GM18499 (cell line): ENCODE measurements at regions not wholly inside any gene's neighbourhood (a gene's known extent, or its start where the extent isn't known, plus 50 kb on each side); places are given as distances from the start of the nearest gene placed in this dataset.
"Not testable (repeated sequence)": the region's sequence is repeated elsewhere in the genome, so short reads cannot be mapped to it uniquely, and the experiment has no call there.

Experiments
- ATAC-seq: cut with Tn5 transposase; IDR thresholded peaks from one replicate; pipeline ENCODE4 v1.9.1; 2021; ENCODE audit warnings: moderate number of reproducible peaks; ENCODE audit not compliant: insufficient read depth, unreplicated experiment

DNA sequence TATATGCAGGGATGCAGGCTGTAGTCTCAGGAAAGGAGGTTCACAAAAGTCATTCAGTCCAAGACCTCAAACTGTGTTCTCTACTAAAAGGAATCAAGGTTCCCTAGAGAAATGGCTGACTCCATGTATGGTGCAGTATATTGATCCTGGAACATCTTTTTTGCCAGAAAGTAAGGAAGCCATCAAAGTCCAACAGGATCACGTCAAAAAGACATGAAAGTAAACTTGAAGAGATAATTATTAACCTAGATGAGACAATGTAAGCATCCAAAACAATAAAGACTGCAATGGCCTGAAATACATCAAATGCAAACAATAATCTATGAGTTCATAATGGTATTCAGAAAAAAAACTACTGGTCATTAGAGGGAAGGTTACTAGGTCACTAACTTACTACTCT lies 115.6 kb upstream of the FABP2 start:
- not testable (repeated sequence) for ATAC-seq

DNA sequence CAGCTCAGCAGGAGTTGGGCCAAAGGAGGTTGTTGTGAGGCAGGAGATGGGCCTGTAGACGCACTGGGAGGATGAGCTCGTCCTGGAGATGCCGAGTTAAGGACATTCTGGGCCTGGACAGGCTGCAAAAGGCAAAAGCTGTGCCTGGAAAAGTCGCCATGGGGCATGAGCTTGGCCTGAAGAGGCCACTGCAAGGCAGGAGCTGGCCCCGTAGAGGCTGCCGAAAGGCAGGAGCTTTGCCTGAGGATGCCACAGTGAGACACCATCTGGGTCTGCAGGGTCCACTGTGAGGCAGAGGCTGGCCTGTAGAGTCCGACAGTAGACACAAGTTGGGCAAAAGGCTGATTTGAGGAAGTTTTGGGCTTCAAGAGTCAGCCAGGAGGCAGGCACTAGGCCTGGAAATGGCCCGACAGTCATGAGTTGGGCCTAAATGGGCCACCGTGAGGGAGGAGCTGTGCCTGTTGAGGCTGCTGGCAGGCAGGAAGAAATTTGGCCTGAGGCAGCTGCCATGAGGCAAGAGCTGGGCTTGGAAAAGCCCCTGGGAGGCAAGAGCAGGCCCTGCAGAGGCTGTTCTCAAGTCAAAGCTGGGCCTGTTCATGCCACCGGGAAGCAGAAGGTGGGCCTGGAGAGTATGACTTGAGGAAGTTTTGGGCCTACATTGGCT lies 86.8 kb upstream of the FABP2 start:
- not testable (repeated sequence) for ATAC-seq

GRCh38 chr4:119406721-119407460 lies 85.0 kb upstream of the FABP2 start:
- not testable (repeated sequence) for ATAC-seq

GRCh38 chr4:119406041-119406440 lies 84.1 kb upstream of the FABP2 start:
- not testable (repeated sequence) for ATAC-seq

DNA sequence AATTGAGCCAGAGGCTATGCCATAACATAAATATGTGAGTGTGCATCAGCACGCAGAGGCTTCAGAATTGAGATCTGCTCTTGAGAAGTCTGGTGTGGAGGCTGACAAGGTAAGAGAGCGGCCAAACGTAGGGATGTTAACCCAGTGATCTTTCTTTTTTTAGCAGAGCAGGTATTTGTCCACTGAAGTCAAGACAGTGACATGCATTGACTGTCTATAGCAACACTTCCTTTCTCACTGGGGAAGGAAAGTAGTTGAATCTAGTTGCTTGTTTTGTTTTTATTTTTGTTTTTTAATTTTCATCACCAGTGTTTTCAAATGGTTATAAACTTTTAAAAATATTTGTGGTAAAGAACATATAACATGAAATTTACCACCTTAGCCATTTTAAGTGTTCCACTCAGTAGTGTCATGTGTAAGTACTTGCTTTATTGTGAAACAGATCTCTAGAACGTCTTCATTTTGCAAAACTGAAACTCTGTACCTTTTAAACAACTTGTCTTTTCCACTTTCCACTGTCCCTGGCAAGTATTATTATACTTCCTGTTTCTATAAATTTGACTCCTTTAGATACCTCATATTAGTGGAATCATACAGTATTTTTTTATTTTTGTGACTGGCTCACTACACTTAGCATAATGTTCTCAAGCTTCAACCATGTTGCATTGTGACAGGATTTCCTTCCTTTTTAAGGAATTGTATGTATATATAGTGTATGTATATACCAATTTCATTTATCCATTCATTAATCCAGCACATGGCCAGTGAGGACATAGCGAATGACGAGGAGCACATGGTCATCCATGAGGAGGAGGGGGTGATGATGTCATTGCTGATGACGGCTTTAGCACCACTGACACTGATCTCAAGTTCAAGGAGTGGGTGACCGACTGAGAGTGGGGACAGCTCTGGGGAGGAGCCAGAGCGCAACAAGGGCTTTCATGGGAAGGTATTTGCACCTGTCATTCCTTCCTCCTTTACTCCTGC lies 80.7 kb upstream of the FABP2 start:
- ATAC-seq = peak; percentile 68

DNA sequence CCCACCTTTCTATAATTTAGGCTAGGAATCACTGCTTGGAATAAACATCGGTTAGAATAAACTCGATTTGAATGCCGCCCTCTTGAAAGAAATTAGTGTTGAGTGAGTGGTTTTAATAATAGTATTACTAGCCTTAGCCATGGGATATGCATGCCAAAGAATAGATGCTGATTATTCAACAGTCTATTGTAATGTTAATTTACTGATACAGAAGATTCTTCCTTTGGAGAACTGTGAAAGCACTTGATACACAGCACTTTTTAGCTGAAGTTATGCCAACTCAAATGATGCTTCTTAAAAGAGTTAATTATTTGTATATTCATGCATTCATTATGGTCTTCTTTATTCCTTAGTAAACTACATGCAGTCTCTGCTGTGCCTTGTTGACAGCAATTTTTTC lies 73.8 kb upstream of the FABP2 start:
- ATAC-seq = not testable (repeated sequence)

- no peak for ATAC-seq
Observed at GRCh38 chr4:119394826-119395225, 72.9 kb upstream of the FABP2 start.

DNA sequence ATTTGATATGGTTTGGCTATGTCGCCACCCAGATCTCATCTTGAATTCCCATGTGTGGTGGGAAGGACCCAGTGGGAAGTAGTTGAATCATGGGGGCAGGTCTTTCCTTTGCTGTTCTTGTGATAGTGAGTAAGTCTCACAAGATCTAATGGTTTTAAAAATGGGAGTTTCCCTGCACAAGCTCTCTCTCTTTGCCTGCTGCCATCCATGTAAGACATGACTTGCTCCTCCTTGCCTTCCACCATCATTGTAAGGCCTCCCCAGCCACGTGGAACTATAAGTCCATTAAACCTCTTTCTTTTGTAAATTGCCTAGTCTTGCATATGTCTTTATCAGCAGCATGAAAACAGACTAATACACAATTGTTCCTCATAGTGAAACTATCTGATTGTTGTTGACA lies 66.9 kb upstream of the FABP2 start:
- ATAC-seq = not testable (repeated sequence)

GRCh38 chr4:119374616-119375015 lies 52.7 kb upstream of the FABP2 start:
- not testable (repeated sequence) for ATAC-seq

- ATAC-seq = not testable (repeated sequence)
Observed at GRCh38 chr4:119372316-119373062, 50.6 kb upstream of the FABP2 start.
